ENCODE measurements at regions not wholly inside any gene's neighbourhood (a gene's known extent, or its start where the extent isn't known, plus 50 kb on each side); places are given as distances from the start of the nearest gene placed in this dataset.

GRCh38 chr2:60100034-60100433, 453.4 kb downstream of the BCL11A start:
- POLR2A ChIA-PET = no interaction called here
- FAIRE-seq (no peak), ATAC-seq (no peak), DNase-seq (ENCODE audit: low read depth in 1 of 2, low spot score in 1 of 2) (no peak)
- CTCF ChIA-PET = no interaction called here
- TF ChIP-seq EHF (CRISPR knock-in tag; IDR thresholded peaks at IDR 0.05) = no peak
- TF ChIP-seq HOXB13 (CRISPR knock-in tag; IDR thresholded peaks at IDR 0.05; ENCODE audit: low read depth) = no peak
- no peak for TF ChIP-seq GATA3 (IDR thresholded peaks at IDR 0.05; ENCODE audit: borderline replicate concordance)
- TF ChIP-seq ZFP36 (IDR thresholded peaks at IDR 0.05; ENCODE audit: borderline replicate concordance, partially characterized antibody) = no peak
- no peak for TF ChIP-seq RAD21 (conservative IDR thresholded peaks at IDR 0.05 in 1 of 2, IDR thresholded peaks at IDR 0.05 in 1 of 2)
- no peak for TF ChIP-seq CTCF (IDR thresholded peaks at IDR 0.05)
- TF ChIP-seq BHLHE40 (IDR thresholded peaks at IDR 0.05; ENCODE audit: low read depth, low read length) = no peak
- TF ChIP-seq CHD4 (IDR thresholded peaks at IDR 0.05; ENCODE audit: borderline replicate concordance) = no peak
- no peak for TF ChIP-seq RFX5 (IDR thresholded peaks at IDR 0.05)
- TF ChIP-seq EHMT2 (IDR thresholded peaks at IDR 0.05; ENCODE audit: low read depth) = no peak
- TF ChIP-seq JUNB (IDR thresholded peaks at IDR 0.05) = no peak
- no peak for TF ChIP-seq HOXA7 (CRISPR knock-in tag; IDR thresholded peaks at IDR 0.05)
- TF ChIP-seq JUN (IDR thresholded peaks at IDR 0.05) = no peak
- Histone ChIP-seq H3K4me2 (no peak overlapping the region), H3K9me3 (peaks cover 4% of the 10 kb centered on the region; the same call in 1 of the 3 replicates), H3K4me3 (no peak overlapping the region), H3K4me1 (no peaks in the 10 kb centered on the region), H3K27ac (no peak overlapping the region)
- 30% methylated on average over 11 of the region's 11 CpGs for WGBS (ENCODE audit: missing lambda C conversion rate)

- ATAC-seq (no peak), FAIRE-seq (no peak), DNase-seq (ENCODE audit: low read depth in 1 of 2, low spot score in 1 of 2) (no peak)
- peaks cover 4% of the 10 kb centered on the region; the same call in 1 of the 3 replicates for H3K9me3 ChIP-seq
- WGBS (ENCODE audit: missing lambda C conversion rate) = under 1% methylated on average over 3 of the region's 3 CpGs
- TF ChIP-seq CTCF (IDR thresholded peaks at IDR 0.05) = no peak
- no peak for TF ChIP-seq BHLHE40 (IDR thresholded peaks at IDR 0.05; ENCODE audit: low read depth, low read length)
- no peak for TF ChIP-seq CBX8 (IDR thresholded peaks at IDR 0.05)
- no peak for TF ChIP-seq EP300 (IDR thresholded peaks at IDR 0.05)
- no peak for TF ChIP-seq FOSL2 (IDR thresholded peaks at IDR 0.05)
- TF ChIP-seq FOSL2 (CRISPR knock-in tag; IDR thresholded peaks at IDR 0.05) = no peak
- TF ChIP-seq POLR2AphosphoS2 (conservative IDR thresholded peaks at IDR 0.05; ENCODE audit: low read length) = no peak
- TF ChIP-seq ESRRA (IDR thresholded peaks at IDR 0.05; ENCODE audit: borderline replicate concordance, low read length) = no peak
- TF ChIP-seq BCL3 (IDR thresholded peaks at IDR 0.05) = no peak
- no peak for TF ChIP-seq HOXB5 (CRISPR knock-in tag; IDR thresholded peaks at IDR 0.05)
- TF ChIP-seq MAFK (IDR thresholded peaks at IDR 0.05; ENCODE audit: partially characterized antibody) = no peak
- no peak overlapping the region for H3K4me3 ChIP-seq
- no peaks in the 10 kb centered on the region for H3K4me1 ChIP-seq
- POLR2A ChIA-PET = no interaction called here
- CTCF ChIA-PET = no interaction called here
- H3K4me2 ChIP-seq = no peak overlapping the region
- no peak overlapping the region for H3K27ac ChIP-seq
Observed at GRCh38 chr2:60098996-60099395, 454.5 kb downstream of the BCL11A start.

All from A549 (cell line).